Naive thymus-derived CD4-positive, alpha-beta T cell (primary cell): ENCODE measurements at regions not wholly inside any gene's neighbourhood (a gene's known extent, or its start where the extent isn't known, plus 50 kb on each side); places are given as distances from the start of the nearest gene placed in this dataset.

ENCODE experiments used
- ATAC-seq: fragments of 150-1000 bp; cut with Tn5 transposase; 2 replicates; pipeline ENCODE4 v1.10.0; 2021; ENCODE audit warnings: mild to moderate bottlenecking, moderate library complexity
- CTCF ChIA-PET: fragments of 350-600 bp; sonication (Branson Sonifier 250); formaldehyde crosslinking; loops from one replicate; lab custom pipeline; 2021; ENCODE audit warnings: antibody characterized with exemption; lab: Charles Lee
- POLR2A ChIA-PET: fragments of 350-600 bp; sonication (Branson Sonifier 250); formaldehyde crosslinking; loops from one replicate; lab custom pipeline; 2021; ENCODE audit warnings: antibody characterized with exemption, inconsistent platforms; lab: Charles Lee
- DNase-seq, 9 donors: peaks; one replicate each; pipeline versions ENCODE4 v3.0.0 to v3.0.0-alpha.2; 2020 to 2022; ENCODE audit warnings: mixed read lengths in 1 of 9
- H3K27ac ChIP-seq: one replicate; pipeline ENCODE4 v1.7.0; 2013; ENCODE audit warnings: mild to moderate bottlenecking, low read depth, low read length, moderate library complexity
- H3K27me3 ChIP-seq, 2 donors: one replicate each; pipeline ENCODE4 v1.7.0; 2013; ENCODE audit warnings: low read length in 2 of 2, mild to moderate bottlenecking in 2 of 2, moderate library complexity in 2 of 2; ENCODE audit not compliant: control insufficient read depth in 2 of 2, insufficient read depth in 2 of 2
- H3K36me3 ChIP-seq, 3 experiments: 1 replicate in 2 of 3; 2 replicates in 1 of 3; pipeline ENCODE4 v1.7.0; 2013; ENCODE audit warnings: low read length in 3 of 3, mild to moderate bottlenecking in 3 of 3, moderate library complexity in 1 of 3; ENCODE audit not compliant: insufficient read depth in 3 of 3, control insufficient read depth in 2 of 3
- H3K4me1 ChIP-seq, 2 donors: one replicate each; pipeline ENCODE4 v1.7.0; 2013; ENCODE audit warnings: low read length in 2 of 2, mild to moderate bottlenecking in 2 of 2, moderate library complexity in 1 of 2; ENCODE audit not compliant: control insufficient read depth in 2 of 2, insufficient read depth in 2 of 2
- H3K4me3 ChIP-seq: 2 replicates; pipeline ENCODE4 v1.7.0; 2013; ENCODE audit warnings: mild to moderate bottlenecking, low read length
- H3K9me3 ChIP-seq, 3 experiments: 1 replicate in 2 of 3; 2 replicates in 1 of 3; pipeline ENCODE4 v1.7.0; 2013; ENCODE audit warnings: low read length in 3 of 3; ENCODE audit not compliant: control insufficient read depth in 2 of 3
- H3K27ac Mint-ChIP-seq, 9 donors: one replicate each; pipeline ENCODE4 v1.8.0; 2020 to 2022; ENCODE audit warnings: mixed read lengths in 9 of 9, mild to moderate bottlenecking in 8 of 9, moderate library complexity in 5 of 9, inconsistent platforms in 2 of 9
- H3K27me3 Mint-ChIP-seq, 5 donors: one replicate each; pipeline ENCODE4 v1.8.0; 2021 to 2022; ENCODE audit warnings: mixed read lengths in 5 of 5, mild to moderate bottlenecking in 1 of 5
- H3K36me3 Mint-ChIP-seq, 5 donors: one replicate each; pipeline ENCODE4 v1.8.0; 2020 to 2022; ENCODE audit warnings: mixed read lengths in 5 of 5, mild to moderate bottlenecking in 3 of 5, inconsistent platforms in 1 of 5
- H3K4me1 Mint-ChIP-seq, 7 donors: one replicate each; pipeline ENCODE4 v1.8.0; 2020 to 2022; ENCODE audit warnings: mixed read lengths in 7 of 7, mild to moderate bottlenecking in 3 of 7, inconsistent platforms in 1 of 7
- H3K4me3 Mint-ChIP-seq, 10 donors: one replicate each; pipeline ENCODE4 v1.8.0; 2020 to 2022; ENCODE audit warnings: mild to moderate bottlenecking in 10 of 10, mixed read lengths in 10 of 10, moderate library complexity in 6 of 10, inconsistent platforms in 2 of 10
- H3K9me3 Mint-ChIP-seq, 11 donors: one replicate each; pipeline ENCODE4 v1.8.0; 2020 to 2022; ENCODE audit warnings: mixed read lengths in 11 of 11, mild to moderate bottlenecking in 4 of 11, inconsistent platforms in 1 of 11, moderate library complexity in 1 of 11
- intact Hi-C, 2 donors: fragments of 100-400 bp; cut with micrococcal nuclease; formaldehyde crosslinking; loops; one replicate each; pipeline ENCODE4 v1.15.1; 2023

DNA sequence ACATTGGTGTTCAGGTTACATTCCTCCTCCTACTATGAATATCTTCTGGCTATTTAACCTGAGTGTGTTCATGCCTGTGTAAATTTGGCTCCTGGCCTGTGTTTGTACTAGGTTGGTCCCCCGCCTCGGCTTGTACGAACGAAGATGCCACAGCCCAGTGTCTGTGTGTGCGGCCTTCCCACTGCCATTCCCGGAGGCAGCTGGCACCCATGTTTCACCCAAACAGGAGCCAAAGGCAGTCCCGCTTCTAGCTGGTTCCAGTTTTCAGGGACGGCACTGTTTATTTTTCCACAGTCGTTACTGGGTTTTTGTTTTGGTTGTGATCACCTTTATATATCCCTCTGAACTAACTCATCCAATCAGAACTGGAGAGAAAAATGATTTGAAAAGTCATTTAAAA, 102.5 kb upstream of the ZNF536 start:
- no peaks in the 10 kb centered on the region for H3K36me3 Mint-ChIP-seq
- peaks cover 0 to 2% (median 0%) of the 10 kb centered on the region in 7 donors for H3K4me1 Mint-ChIP-seq
- H3K9me3 Mint-ChIP-seq, result peaks cover 4 to 35% (median 13%) of the 10 kb centered on the region in 11 donors
- H3K27ac ChIP-seq, result no peak overlapping the region
- H3K4me3 Mint-ChIP-seq, result no peak overlapping the region
- POLR2A ChIA-PET, result no interaction called here
- CTCF ChIA-PET, result interaction anchor here (0.5 kb wide), 1 partner anchor 380 kb away, joined by 7 read pairs; no protein-coding TSS in a partner anchor
- H3K27ac Mint-ChIP-seq, result no peak overlapping the region
- intact Hi-C loops, result no loop called here
- H3K4me3 ChIP-seq, result no peak overlapping the region
- no peaks in the 10 kb centered on the region for H3K36me3 ChIP-seq
- ATAC-seq, result no peak
- no peak for DNase-seq
- H3K27me3 ChIP-seq, result no peaks in the 10 kb centered on the region
- no peaks in the 10 kb centered on the region for H3K9me3 ChIP-seq
- H3K4me1 ChIP-seq, result no peaks in the 10 kb centered on the region
- H3K27me3 Mint-ChIP-seq, result peaks cover 0 to 40% (median 19%) of the 10 kb centered on the region in 5 donors

DNA sequence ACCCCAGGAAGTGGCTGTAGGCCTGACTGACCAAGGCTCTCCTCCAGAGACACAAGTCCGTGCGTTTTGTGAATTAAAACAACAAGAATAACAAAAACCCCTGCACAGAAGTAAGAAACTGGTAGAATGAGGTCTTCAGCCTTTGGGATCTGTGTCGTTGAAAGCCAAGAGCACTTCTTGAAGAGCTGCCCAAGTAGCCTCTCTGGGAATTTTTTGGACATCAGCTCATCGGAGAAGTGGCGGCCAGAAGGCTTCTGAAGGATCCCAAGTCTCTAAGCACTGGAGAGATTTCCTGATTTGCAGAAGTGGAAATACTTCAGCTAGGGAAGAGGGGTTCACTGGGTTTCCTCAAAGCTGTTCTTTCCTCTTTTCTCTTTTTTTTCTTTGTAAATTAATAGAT, 100.4 kb upstream of the ZNF536 start:
- Mint-ChIP-seq H3K9me3 (peaks cover 4 to 39% (median 13%) of the 10 kb centered on the region in 11 donors), H3K4me3 (no peak overlapping the region), H3K27ac (no peak overlapping the region), H3K4me1 (no peaks in the 10 kb centered on the region), H3K27me3 (peaks cover 0 to 20% (median 16%) of the 10 kb centered on the region in 5 donors), H3K36me3 (no peaks in the 10 kb centered on the region)
- Histone ChIP-seq H3K27me3 (no peaks in the 10 kb centered on the region), H3K36me3 (no peaks in the 10 kb centered on the region), H3K4me1 (no peaks in the 10 kb centered on the region), H3K4me3 (no peak overlapping the region), H3K9me3 (no peaks in the 10 kb centered on the region), H3K27ac (no peak overlapping the region)
- ChIA-PET POLR2A (no interaction called here), CTCF (no interaction called here)
- ATAC-seq (no peak), DNase-seq (no peak)
- intact Hi-C loops, result no loop called here

DNA sequence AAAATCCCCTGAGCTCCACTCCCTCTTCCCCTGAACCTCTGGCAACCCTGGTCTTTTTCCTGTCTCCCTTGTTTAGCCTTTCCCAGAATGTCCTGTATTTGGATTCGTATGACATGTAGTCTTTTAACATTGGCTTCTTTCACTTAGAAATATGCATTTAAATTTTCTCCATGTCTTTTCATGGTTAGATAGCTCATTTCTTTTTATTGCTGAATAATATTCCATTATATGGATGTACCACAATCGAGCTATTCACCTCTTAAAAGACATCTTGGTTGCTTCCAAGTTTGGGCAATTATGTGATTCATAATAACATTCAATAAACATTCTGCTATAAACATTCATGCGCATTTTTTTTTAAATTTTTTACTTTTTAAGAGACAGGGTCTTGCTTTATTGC, 99.6 kb upstream of the ZNF536 start:
- DNase-seq (no peak), ATAC-seq (no peak)
- Mint-ChIP-seq H3K4me1 (no peaks in the 10 kb centered on the region), H3K4me3 (no peak overlapping the region), H3K27ac (no peak overlapping the region), H3K36me3 (no peaks in the 10 kb centered on the region), H3K27me3 (peaks cover 0 to 21% (median 13%) of the 10 kb centered on the region in 5 donors), H3K9me3 (peaks cover 4 to 39% (median 13%) of the 10 kb centered on the region in 11 donors)
- Histone ChIP-seq H3K27ac (no peak overlapping the region), H3K4me1 (no peaks in the 10 kb centered on the region), H3K9me3 (no peaks in the 10 kb centered on the region), H3K27me3 (no peaks in the 10 kb centered on the region), H3K4me3 (no peak overlapping the region), H3K36me3 (no peaks in the 10 kb centered on the region)
- intact Hi-C loops, result no loop called here
- CTCF ChIA-PET, result no interaction called here
- POLR2A ChIA-PET, result no interaction called here

DNA sequence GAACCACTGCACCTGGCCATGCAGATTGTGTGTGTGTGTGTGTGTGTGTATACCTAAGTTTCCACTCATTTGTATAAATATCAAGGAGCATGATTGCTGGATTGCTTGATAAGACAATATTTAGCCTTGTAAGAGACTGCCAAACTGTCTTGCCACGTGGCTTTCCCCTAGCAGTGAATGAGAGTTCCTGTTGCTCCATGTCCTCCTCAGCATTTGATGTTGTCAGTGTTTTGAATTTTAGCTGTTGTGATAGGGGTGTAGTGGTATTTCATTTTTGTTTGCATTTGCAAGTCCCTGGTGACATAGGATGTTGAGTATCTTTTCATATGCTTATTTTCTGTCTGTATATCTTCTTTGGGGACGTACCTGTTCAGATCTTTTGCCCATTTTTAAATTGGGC, 99.0 kb upstream of the ZNF536 start:
- CTCF ChIA-PET, result no interaction called here
- H3K27me3 ChIP-seq, result no peaks in the 10 kb centered on the region
- no peak for ATAC-seq
- no peak overlapping the region for H3K27ac ChIP-seq
- Mint-ChIP-seq H3K4me3 (no peak overlapping the region), H3K36me3 (no peaks in the 10 kb centered on the region), H3K4me1 (peaks cover 0 to 2% (median 0%) of the 10 kb centered on the region in 7 donors), H3K27me3 (peaks cover 0 to 26% (median 13%) of the 10 kb centered on the region in 5 donors), H3K9me3 (peaks cover 4 to 39% (median 13%) of the 10 kb centered on the region in 11 donors), H3K27ac (no peak overlapping the region)
- H3K9me3 ChIP-seq, result no peaks in the 10 kb centered on the region
- H3K4me3 ChIP-seq, result no peak overlapping the region
- H3K4me1 ChIP-seq, result no peaks in the 10 kb centered on the region
- no peaks in the 10 kb centered on the region for H3K36me3 ChIP-seq
- intact Hi-C loops, result no loop called here
- no peak for DNase-seq
- POLR2A ChIA-PET, result no interaction called here

DNA sequence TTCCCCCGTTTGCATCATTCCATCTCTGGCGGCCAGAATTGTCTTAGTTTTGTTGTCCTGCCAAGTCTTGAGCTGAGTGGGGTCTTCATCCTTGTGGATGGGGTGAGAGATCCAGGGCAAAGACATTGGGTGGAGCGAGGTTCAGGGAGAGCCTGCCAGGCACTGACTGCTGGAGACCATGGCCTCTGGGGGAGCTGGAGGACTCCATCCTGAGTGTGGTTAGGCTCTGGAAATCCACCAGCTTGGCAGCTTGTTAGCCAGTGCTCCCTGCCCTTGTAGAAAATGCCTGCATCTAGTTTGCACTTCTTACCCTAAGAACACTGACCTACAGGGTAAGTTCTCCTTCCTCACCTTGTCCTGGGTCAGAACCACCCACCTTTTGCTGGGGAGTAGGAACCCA, 97.2 kb upstream of the ZNF536 start:
- H3K9me3 ChIP-seq, result no peaks in the 10 kb centered on the region
- no peak overlapping the region for H3K27ac ChIP-seq
- Mint-ChIP-seq H3K4me3 (no peak overlapping the region), H3K9me3 (peaks cover 4 to 35% (median 13%) of the 10 kb centered on the region in 11 donors), H3K27ac (no peak overlapping the region), H3K27me3 (peaks cover 0 to 20% (median 8%) of the 10 kb centered on the region in 5 donors), H3K36me3 (no peaks in the 10 kb centered on the region), H3K4me1 (peaks cover 0 to 2% (median 0%) of the 10 kb centered on the region in 7 donors)
- POLR2A ChIA-PET, result no interaction called here
- no peaks in the 10 kb centered on the region for H3K27me3 ChIP-seq
- H3K36me3 ChIP-seq, result no peaks in the 10 kb centered on the region
- DNase-seq (no peak), ATAC-seq (no peak)
- CTCF ChIA-PET, result no interaction called here
- no peaks in the 10 kb centered on the region for H3K4me1 ChIP-seq
- no peak overlapping the region for H3K4me3 ChIP-seq
- intact Hi-C loops, result no loop called here

DNA sequence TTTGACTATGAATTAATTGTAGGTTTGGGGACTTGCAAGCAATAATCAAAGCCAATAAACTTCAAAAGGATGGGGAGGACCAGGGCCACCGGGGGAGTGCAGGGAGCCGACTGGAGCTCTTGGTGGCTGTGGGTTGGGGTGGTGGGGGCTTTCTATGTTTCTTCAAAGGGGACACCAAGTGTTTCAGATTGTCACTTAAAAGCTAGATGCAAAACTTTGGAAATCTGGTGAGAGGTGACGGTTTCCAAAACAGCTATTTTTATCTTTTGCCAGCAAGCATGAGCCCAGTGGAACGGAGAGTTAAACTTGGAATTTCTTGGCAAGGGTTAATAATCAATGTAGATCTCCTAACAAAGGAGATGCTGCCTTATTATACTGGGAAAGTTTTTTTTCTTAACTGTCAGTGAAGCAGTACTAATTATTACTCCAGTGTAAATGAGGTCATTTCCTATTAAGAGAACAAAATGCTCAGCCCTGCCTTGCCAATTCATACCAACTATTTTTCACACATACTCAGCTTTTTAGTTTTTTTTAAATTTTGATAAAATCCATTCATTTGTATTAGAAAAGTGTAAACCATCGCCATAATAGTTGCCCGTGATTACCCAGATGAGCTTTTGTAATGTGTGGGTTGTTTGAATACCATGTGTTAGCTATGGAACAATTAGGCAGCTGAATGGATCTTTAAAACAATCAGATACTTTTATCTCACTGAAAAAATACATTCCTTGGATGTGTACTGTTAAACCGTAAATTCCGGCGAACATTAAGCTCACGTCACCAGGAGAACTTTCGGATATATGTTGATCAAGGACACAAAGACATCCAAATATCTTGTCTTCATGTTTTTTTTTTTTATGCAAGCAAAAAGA, 95.9 kb upstream of the ZNF536 start:
- intact Hi-C loops, result no loop called here
- no peaks in the 10 kb centered on the region for H3K9me3 ChIP-seq
- no peak overlapping the region for H3K4me3 Mint-ChIP-seq

DNA sequence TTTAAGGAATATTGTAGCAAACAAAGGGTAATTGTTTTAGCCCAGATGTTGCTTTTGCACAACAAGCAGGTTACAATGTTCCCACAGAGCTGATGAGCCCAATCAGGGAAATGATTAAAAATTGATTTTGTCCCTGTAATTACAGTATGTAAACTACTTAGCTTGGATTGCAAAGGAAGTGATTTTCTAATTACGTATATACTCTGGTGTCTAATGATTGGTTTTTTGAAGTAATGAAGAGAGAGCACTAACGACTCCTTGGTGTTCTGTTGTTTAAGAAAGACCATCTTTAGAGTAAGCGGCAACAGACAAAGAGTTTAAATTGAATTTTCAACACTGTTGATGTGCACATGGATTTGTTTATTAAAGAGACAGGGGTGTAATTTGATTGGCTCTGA, 95.3 kb upstream of the ZNF536 start:
- H3K36me3 Mint-ChIP-seq, result no peaks in the 10 kb centered on the region
- ChIA-PET POLR2A (no interaction called here), CTCF (no interaction called here)

More for the DNA sequence above, 95.9 kb upstream of the ZNF536 start:
- H3K36me3 Mint-ChIP-seq, result no peaks in the 10 kb centered on the region
- Histone ChIP-seq H3K36me3 (no peaks in the 10 kb centered on the region), H3K4me1 (no peaks in the 10 kb centered on the region), H3K27me3 (no peaks in the 10 kb centered on the region), H3K4me3 (no peak overlapping the region), H3K27ac (no peak overlapping the region)
- H3K27ac Mint-ChIP-seq, result no peak overlapping the region
- peaks cover 4 to 34% (median 12%) of the 10 kb centered on the region in 11 donors for H3K9me3 Mint-ChIP-seq
- POLR2A ChIA-PET, result no interaction called here
- H3K4me1 Mint-ChIP-seq, result peaks cover 0 to 2% (median 0%) of the 10 kb centered on the region in 7 donors
- CTCF ChIA-PET, result no interaction called here
- H3K27me3 Mint-ChIP-seq, result peaks cover 0 to 31% (median 7%) of the 10 kb centered on the region in 5 donors
- ATAC-seq, result no peak
- DNase-seq, result no peak

More for the DNA sequence above, 95.3 kb upstream of the ZNF536 start:
- ATAC-seq (no peak), DNase-seq (no peak)
- Mint-ChIP-seq H3K27ac (no peak overlapping the region), H3K9me3 (peaks cover 4 to 29% (median 10%) of the 10 kb centered on the region in 11 donors), H3K4me3 (no peak overlapping the region), H3K4me1 (peaks cover 0 to 2% (median 0%) of the 10 kb centered on the region in 7 donors), H3K27me3 (peaks cover 0 to 29% (median 5%) of the 10 kb centered on the region in 5 donors)
- no peaks in the 10 kb centered on the region for H3K4me1 ChIP-seq
- intact Hi-C loops, result no loop called here
- H3K27ac ChIP-seq, result no peak overlapping the region
- no peaks in the 10 kb centered on the region for H3K27me3 ChIP-seq
- no peak overlapping the region for H3K4me3 ChIP-seq
- H3K9me3 ChIP-seq, result no peaks in the 10 kb centered on the region
- no peaks in the 10 kb centered on the region for H3K36me3 ChIP-seq
